GM13976 (cell line): ENCODE measurements at regions not wholly inside any gene's neighbourhood (a gene's known extent, or its start where the extent isn't known, plus 50 kb on each side); places are given as distances from the start of the nearest gene placed in this dataset.

Experiments used
- DNase-seq: peaks from one replicate; pipeline ENCODE4 v3.0.0; 2012; ENCODE audit warnings: low spot score
- CTCF ChIP-seq: IDR thresholded peaks from 2 replicates; pipeline ENCODE4 v1.5.1; 2012; ENCODE audit warnings: borderline replicate concordance, mild to moderate bottlenecking; ENCODE audit not compliant: insufficient read depth; ENCODE audit errors: extremely low read depth, missing control alignments, control extremely low read depth
- in situ Hi-C: fragments of 300-500 bp; cut with MboI; formaldehyde crosslinking; loops from one replicate; pipeline ENCODE4 v1.12.0; 2022; ENCODE audit warnings: low sequenced_read_pairs, mixed read lengths, inconsistent platforms; ENCODE audit not compliant: unreplicated experiment

- in situ Hi-C loops, result no loop called here
- no peak for TF ChIP-seq CTCF
- no peak for DNase-seq
Measured at GRCh38 chr10:121205625-121206024, 354.5 kb downstream of the WDR11 start.

- TF ChIP-seq CTCF, result no peak
- in situ Hi-C loops, result no loop called here
- no peak for DNase-seq
Measured at GRCh38 chr10:121211446-121211845, 360.3 kb downstream of the WDR11 start.

GRCh38 chr10:121213437-121213836 is 362.3 kb downstream of the WDR11 start:
- DNase-seq, result no peak
- in situ Hi-C loops, result no loop called here

GRCh38 chr10:121216295-121216694 is 365.1 kb downstream of the WDR11 start:
- TF ChIP-seq CTCF, result no peak
- in situ Hi-C loops, result no loop called here
- DNase-seq, result no peak

More at GRCh38 chr10:121213437-121213836, 362.3 kb downstream of the WDR11 start:
- no peak for TF ChIP-seq CTCF

- TF ChIP-seq CTCF, result no peak
- DNase-seq, result no peak
- in situ Hi-C loops, result no loop called here
Measured at GRCh38 chr10:121216721-121217181, 365.6 kb downstream of the WDR11 start.

GRCh38 chr10:121217331-121217730 is 366.2 kb downstream of the WDR11 start:
- in situ Hi-C loops, result no loop called here
- DNase-seq, result no peak
- TF ChIP-seq CTCF, result no peak

GRCh38 chr10:121221072-121221471 is 369.9 kb downstream of the WDR11 start:
- DNase-seq, result no peak

More at GRCh38 chr10:121221072-121221471, 369.9 kb downstream of the WDR11 start:
- TF ChIP-seq CTCF, result no peak
- in situ Hi-C loops, result no loop called here
